ENCODE measurements at regions not wholly inside any gene's neighbourhood (a gene's known extent, or its start where the extent isn't known, plus 50 kb on each side); places are given as distances from the start of the nearest gene placed in this dataset.

DNA sequence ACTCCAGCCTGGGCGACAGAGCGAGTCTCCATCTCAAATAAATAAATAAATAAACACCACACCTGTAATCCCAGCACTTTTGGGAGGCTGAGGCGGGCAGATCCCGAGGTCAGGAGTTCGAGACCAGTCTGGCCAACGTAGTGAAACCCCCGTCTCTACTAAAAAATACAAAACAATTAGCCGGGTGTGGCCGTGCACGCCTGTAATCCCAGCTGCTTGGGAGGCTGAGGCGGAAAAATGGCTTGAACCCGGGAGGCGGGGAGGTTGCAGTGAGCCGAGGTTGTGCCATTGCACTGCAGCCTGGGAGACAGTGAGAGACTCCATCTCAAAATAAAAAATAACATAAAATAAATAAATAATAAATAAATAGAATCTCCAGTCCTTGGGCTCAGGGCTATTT, 185.8 kb downstream of the SHOX start:
- TF ChIP-seq CHD2 (IDR thresholded peaks at IDR 0.05; ENCODE audit: low read length, partially characterized antibody) = no peak
- no peak for TF ChIP-seq MYC (IDR thresholded peaks at IDR 0.05; ENCODE audit: borderline replicate concordance, low read length)
- TF ChIP-seq POLR2A (IDR thresholded peaks at IDR 0.05; ENCODE audit: low read length) = no peak
- no peak for TF ChIP-seq EP300 (IDR thresholded peaks at IDR 0.05)
- TF ChIP-seq, protein P1, sequence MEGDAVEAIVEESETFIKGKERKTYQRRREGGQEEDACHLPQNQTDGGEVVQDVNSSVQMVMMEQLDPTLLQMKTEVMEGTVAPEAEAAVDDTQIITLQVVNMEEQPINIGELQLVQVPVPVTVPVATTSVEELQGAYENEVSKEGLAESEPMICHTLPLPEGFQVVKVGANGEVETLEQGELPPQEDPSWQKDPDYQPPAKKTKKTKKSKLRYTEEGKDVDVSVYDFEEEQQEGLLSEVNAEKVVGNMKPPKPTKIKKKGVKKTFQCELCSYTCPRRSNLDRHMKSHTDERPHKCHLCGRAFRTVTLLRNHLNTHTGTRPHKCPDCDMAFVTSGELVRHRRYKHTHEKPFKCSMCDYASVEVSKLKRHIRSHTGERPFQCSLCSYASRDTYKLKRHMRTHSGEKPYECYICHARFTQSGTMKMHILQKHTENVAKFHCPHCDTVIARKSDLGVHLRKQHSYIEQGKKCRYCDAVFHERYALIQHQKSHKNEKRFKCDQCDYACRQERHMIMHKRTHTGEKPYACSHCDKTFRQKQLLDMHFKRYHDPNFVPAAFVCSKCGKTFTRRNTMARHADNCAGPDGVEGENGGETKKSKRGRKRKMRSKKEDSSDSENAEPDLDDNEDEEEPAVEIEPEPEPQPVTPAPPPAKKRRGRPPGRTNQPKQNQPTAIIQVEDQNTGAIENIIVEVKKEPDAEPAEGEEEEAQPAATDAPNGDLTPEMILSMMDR (IDR thresholded peaks at IDR 0.05) = no peak
- no peak for TF ChIP-seq ESRRA (IDR thresholded peaks at IDR 0.05; ENCODE audit: borderline replicate concordance, low read length)
- no peak for TF ChIP-seq JUNB (IDR thresholded peaks at IDR 0.05)
- no peak for TF ChIP-seq NR3C1 (IDR thresholded peaks at IDR 0.05)
- no peak for TF ChIP-seq RCOR1 (IDR thresholded peaks at IDR 0.05; ENCODE audit: low read depth, low read length)
- no peak for TF ChIP-seq MAFK (IDR thresholded peaks at IDR 0.05; ENCODE audit: partially characterized antibody)
- TF ChIP-seq ZNF302 (CRISPR knock-in tag; IDR thresholded peaks at IDR 0.05) = no peak
- TF ChIP-seq CHD4 (IDR thresholded peaks at IDR 0.05; ENCODE audit: borderline replicate concordance) = no peak
